NCI-H2081 treated with DMSO at 0.1 percent for 48 hours (cell line): ENCODE measurements at regions not wholly inside any gene's neighbourhood (a gene's known extent, or its start where the extent isn't known, plus 50 kb on each side); places are given as distances from the start of the nearest gene placed in this dataset.
A peak's percentile ranks its signal among the peaks of the same experiment; 100 is the strongest.

ENCODE experiments used
- DNase-seq: peaks from one replicate; lab custom pipeline; 2025; lab: John Stamatoyannopoulos, UW

DNA sequence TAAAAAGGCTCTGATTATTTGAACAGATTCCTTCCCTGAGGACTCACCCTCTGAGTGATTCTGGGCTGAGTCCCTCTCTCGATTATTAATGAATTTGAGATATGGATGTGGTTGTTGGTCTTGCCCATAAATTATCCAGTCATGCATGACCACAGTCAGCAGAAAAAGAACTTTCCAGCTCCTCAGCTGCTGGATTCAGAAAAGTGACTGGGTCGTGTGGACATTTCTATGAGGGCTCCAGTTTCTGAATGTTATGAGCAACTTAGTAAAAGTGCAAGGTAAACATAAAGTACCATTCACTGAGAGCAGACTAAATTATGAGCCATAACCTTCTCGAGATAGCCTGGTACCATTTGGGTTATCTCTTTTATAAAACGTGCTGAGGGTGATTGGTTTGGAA, 100.1 kb upstream of the CLDN10 start:
- no peak for DNase-seq

GRCh38 chr13:95455782-95456181, 96.7 kb upstream of the CLDN10 start:
- DNase-seq = no peak

GRCh38 chr13:95456815-95457214, 95.7 kb upstream of the CLDN10 start:
- DNase-seq = no peak

DNA sequence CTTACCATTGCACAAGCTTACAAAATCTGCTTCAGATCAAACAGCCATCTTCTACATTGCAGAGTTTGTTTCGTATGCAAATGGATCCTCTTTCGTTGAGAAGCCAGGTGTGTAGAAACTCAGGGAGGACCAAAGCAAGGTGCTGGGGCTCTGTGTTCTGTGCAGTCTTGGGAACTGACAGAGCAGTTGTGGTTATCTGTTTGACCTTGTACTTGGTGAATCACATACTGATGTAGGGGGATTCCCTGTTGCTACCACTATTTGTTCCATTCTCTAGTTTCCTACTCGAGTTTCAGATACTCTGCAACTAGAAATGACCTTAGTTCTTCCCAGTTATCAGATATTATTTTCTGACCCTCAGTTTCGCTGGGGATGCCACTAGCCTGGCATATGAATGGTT, 95.2 kb upstream of the CLDN10 start:
- no peak for DNase-seq

DNA sequence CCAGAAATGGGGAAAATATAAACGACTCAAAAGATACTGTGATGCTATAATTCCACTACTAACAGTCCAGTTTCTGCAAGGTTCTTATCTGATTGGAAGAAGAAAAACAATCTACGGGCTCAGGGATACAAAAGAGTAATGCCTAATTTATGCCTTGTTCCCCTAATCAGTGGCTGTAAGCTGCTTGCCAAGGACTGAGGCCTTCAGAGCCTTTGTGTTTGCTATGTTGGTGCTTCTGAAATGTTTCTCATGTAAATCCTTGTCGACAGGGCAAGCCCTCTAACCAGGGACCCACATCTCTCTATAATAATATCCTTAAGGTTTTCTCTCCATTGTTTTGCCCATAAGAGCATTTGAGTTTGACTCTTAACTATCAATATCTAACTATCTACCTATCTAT, 89.7 kb upstream of the CLDN10 start:
- no peak for DNase-seq

GRCh38 chr13:95463531-95463930, 89.0 kb upstream of the CLDN10 start:
- no peak for DNase-seq

DNA sequence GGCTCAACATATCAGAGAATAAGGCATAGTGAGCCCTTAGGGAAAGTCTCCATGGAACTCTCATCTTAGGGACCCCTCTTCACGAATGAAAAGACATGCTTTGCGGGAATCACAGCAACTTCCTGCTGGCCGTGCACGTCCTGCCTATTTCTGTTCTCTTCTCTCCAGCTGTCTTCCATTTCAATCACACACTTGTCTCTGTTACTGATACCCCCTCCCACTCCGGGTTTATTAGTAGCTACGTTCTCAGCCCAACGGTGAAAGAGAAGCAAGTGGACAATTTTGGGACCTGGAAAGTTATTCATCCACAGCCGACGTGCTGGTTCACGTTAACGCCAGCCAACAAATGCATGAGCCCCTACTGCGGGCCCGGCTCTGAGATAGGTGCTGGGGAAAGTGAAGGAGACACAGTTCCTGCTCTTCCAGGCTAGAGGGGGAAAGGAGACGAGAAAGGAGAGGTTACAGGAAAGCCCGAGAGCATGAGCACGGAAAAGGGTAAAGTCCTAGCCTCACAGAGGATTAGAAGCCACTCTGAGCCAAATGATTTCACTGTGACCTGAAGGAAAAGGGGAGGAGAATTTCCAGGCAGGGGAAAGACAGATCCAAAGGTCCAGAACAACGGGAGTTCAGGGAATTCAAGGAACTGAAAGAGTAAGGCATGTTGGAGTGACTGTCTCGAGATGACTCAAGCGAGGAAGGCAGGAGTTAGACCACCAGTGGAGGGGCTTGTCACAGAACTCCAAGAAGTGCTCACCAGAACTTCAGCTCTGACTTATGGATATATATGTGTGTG, 81.8 kb upstream of the CLDN10 start:
- no peak for DNase-seq

- no peak for DNase-seq
Observed at GRCh38 chr13:95471960-95472359, 80.6 kb upstream of the CLDN10 start.

- DNase-seq = no peak
Observed at GRCh38 chr13:95474992-95475391, 77.5 kb upstream of the CLDN10 start.

DNA sequence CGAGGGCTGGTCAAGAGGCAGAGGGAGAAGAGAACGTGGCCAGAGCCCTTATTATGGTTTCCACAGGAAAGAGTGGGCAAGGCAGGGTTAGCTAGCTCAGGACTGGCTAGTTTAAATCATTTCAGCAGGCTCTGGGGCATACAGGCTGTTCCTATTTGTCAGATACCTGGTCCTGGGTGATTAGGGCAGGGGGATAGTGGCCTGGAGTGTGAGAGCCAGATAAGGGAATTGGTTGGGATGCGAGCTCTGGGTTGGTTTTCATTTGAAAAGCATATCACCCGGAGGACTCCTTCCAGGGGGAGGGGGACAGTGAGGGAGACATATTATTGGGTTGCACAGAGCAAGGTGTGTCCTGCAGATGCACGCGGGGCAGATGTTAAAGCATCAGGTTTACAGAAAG, 75.3 kb upstream of the CLDN10 start:
- DNase-seq = no peak

- DNase-seq = no peak
Observed at GRCh38 chr13:95479731-95480130, 72.8 kb upstream of the CLDN10 start.

GRCh38 chr13:95480131-95480545, 72.4 kb upstream of the CLDN10 start:
- DNase-seq = no peak

DNA sequence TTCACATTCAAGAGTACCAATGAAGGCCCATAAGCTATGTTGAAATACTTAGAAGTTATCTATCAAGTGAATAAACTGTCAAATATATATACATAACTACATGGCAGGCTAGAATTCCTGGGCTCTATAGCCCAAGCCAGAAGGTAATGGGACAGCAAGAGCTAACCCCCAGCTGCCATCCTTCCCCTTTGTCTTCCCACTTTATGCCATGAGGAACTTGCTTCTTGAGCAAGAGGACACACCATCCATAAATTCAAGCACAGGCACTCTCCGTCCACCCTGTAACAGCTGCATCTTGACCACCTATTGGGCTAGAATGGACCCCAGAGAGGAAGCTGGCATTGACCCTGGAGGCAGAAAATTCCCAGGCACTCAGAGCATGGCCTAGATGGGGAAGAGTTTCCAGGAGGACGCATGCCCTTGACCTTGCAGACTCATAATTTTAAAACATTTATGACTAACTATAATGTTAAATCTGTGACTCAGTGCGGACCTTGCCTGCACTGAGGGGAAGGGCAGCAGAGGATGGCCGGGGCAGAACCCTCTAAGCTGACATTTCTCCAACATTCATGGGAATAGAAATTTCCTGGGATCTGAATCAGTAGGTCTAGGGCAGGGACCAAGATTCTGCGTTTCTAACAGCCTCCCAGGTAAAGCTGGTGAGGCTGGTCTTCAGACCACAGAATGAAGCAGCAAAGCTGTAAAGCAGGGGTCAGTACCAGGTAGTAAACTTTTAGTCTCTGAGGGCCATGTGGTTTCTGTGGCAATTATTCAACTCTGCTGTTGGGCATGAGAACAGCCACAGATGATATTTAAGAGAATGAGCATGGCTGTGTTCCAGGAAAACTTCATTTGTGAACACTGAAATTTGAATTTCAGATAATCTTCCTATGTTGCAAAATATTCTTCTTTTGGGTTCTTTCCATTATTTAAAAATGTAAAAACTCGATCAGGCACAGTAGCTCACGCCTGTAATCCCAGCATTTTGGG, 71.4 kb upstream of the CLDN10 start:
- no peak for DNase-seq

DNA sequence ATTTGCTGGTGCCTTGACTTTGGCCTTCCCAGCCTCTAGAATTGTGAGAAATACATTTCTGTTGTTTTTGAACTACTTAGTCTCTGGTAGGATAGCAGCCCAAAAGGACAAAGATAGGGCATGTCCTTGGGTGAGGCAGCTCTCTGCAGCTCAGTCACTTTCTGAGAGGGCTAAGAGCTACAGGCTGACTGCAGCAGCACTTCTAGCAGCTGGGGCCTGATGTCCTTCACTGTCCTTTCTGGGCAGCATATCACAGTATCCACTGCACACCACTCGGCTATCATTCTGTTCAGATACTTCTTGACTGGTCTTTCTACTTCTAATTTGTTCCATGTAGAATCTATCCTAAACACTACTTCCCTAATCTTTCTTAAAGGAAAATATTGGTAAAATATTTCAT, 68.5 kb upstream of the CLDN10 start:
- DNase-seq = no peak

GRCh38 chr13:95485045-95485517, 67.4 kb upstream of the CLDN10 start:
- DNase-seq = no peak

GRCh38 chr13:95485518-95486144, 66.9 kb upstream of the CLDN10 start:
- no peak for DNase-seq

DNA sequence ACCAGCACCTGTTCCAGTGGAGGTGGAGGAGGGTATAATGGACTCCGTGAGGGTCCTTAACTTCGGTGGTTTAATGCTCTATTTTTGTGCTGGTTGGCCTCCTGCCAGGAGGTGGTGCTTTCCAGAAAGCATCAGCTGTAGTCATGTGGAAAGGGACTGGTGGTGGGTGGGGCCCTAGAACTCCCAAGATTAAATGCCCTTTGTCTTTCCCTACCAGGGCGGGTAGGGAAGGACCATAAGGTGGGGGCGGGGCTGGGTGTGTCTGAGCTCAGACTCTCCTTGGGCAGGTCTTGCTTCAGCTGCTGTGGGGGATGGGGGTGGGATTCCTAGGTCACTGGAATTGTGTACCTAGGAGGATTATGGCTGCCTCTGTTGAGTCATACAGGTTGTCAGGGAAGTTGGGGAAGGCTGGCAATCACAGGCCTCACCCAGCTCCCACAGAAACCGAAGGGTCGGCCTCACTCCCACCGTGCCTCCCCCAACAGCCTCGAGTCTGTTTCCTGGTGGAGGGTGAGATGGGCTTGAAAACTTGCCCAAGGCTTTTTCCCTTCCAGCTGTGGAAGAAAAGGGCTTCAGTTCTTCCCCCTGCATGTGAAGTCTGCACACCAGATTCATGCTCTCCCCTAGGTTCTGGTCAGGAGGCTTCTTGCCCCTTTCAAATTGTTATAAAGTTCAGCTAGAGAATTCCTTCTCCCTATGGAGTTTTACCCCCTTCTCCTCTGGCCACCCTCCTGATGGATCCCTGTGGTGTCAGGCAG, 60.3 kb upstream of the CLDN10 start:
- no peak for DNase-seq

- DNase-seq = peak; percentile 48
Observed at GRCh38 chr13:95494082-95494681, 58.3 kb upstream of the CLDN10 start.

- no peak for DNase-seq
Observed at GRCh38 chr13:95496485-95496884, 56.0 kb upstream of the CLDN10 start.

DNA sequence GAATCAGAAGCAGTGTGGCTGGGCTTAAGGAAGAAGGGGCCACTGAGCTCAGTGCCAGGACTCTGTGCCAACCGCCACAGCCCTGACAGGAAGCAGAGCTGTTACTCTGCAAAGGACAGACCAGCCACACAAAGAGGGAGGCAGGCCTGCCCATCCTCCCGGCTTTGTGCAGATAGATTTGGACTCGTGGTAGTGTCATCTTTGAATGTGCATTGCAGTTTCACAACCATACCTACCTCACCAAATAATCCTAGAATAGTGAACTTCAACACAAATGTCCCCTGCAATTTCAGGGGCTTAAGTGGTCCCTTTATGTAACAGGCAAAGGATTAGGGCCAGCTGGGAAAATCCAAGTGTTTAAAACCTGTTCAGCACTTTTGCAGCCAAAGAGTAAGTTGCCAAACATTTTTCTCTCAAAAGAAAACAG, 55.1 kb upstream of the CLDN10 start:
- no peak for DNase-seq

DNA sequence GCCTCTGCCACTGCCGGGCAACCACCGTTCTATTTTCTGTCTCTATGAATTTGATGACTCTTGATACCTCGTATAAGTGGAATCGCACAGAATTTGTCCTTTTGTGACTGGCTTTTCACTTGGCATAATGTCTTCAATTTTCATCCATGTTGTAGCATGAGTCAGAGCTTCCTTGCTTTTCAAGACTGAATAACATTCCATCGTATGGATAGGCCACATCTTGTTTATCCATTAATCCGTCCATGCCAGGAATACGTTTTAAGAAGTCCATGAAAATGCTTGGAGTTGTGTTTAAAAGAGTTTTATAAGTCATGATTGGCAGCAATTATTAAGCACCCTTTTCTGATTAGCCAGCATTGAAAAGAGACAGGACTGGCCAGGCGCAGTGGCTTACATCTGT, 53.6 kb upstream of the CLDN10 start:
- no peak for DNase-seq
